ENCODE measurements at regions not wholly inside any gene's neighbourhood (a gene's known extent, or its start where the extent isn't known, plus 50 kb on each side); places are given as distances from the start of the nearest gene placed in this dataset.

- DNase-seq: peak; percentile 62 to 75
- intact Hi-C loops (cut with DNase I): no loop called here
- ATAC-seq: peak; percentile 79 to 90 (median 82)
Measured at GRCh38 chr18:45449418-45450227, 165.7 kb upstream of the SLC14A2 start.

DNA sequence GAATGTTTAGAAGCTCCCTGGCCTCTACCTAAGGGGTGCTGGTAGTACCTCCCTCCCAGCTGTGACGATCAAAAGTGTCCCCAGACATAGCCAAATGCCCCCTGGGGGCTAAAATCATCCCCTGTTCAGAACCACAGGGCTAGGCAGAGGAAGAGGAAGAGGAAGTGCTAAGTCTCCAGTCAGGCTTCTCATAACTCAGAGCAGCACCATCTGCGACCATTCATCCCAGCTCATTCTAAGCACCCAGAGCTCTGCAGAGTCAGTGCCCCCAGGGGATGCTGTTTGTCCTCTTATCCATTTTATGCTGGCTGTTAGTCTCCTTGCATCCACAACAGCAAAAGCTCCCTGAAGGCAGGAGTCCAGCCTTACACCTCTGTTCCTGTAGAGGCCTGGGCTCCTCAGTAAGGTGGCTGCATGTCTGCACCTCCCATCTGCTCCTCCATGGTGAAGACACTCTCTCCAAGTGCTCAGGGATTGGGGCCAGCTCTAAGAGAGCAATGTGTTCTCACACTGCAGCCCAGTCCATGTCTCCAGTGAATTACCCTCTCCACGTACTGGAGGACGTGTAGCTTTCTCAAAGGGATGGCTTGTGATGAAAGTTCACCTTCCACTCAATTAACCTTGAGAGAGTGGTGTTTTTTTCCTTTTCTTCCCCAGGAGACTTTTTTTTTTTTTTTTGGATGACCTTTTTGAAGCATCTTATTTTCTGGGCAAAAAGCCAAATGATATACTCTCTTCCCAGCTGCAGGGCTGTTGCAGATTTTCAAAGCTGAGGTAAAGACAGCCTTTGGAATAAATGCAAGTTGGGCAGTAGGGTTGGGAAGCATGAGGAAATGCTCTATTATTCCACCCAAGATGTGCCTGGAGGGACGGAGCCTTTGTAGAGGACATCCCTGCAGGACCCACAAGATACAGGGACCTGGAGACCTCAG, 158.9 kb upstream of the SLC14A2 start:
- DNase-seq (peak; percentile 19 to 54), ATAC-seq (peak in 2 of 4 donors; percentile 50 to 66)
- Histone ChIP-seq H3K4me3 (no peak overlapping the region), H3K27me3 (ENCODE audit: insufficient read depth in 3 of 3, low read length in 2 of 3) (no peaks in the 10 kb centered on the region), H3K9me3 (no peaks in the 10 kb centered on the region), H3K27ac (no peak overlapping the region), H3K36me3 (ENCODE audit: insufficient read depth in 1 of 2, low read depth in 1 of 2) (no peaks in the 10 kb centered on the region), H3K4me1 (no peaks in the 10 kb centered on the region)
- WGBS, 3 donors: 59 to 75% (median 68%) methylated on average over 5 of the region's 5 CpGs
- no peak for TF ChIP-seq CTCF (IDR thresholded peaks at IDR 0.05)
- intact Hi-C loops (cut with DNase I): no loop called here

More at GRCh38 chr18:45449418-45450227, 165.7 kb upstream of the SLC14A2 start:
- no peak for TF ChIP-seq CTCF (IDR thresholded peaks at IDR 0.05)
- whole genome bisulfite sequencing, 3 donors: 42 to 46% (median 46%) methylated on average over 10 of the region's 10 CpGs
- Histone ChIP-seq H3K27me3 (ENCODE audit: insufficient read depth in 3 of 3, low read length in 2 of 3) (no peaks in the 10 kb centered on the region), H3K4me3 (no peak overlapping the region), H3K9me3 (no peaks in the 10 kb centered on the region), H3K36me3 (ENCODE audit: insufficient read depth in 1 of 2, low read depth in 1 of 2) (no peaks in the 10 kb centered on the region), H3K4me1 (peaks cover 6% of the 10 kb centered on the region), H3K27ac (peak overlapping the region; percentile 23)

GRCh38 chr18:45458033-45458432, 157.2 kb upstream of the SLC14A2 start:
- DNase-seq (no peak), ATAC-seq (no peak)
- 57 to 89% (median 76%) methylated on average over 1 of the region's 1 CpG for WGBS, 3 donors
- Histone ChIP-seq H3K9me3 (no peaks in the 10 kb centered on the region), H3K4me3 (no peak overlapping the region), H3K27me3 (ENCODE audit: insufficient read depth in 3 of 3, low read length in 2 of 3) (no peaks in the 10 kb centered on the region), H3K4me1 (no peaks in the 10 kb centered on the region), H3K36me3 (ENCODE audit: insufficient read depth in 1 of 2, low read depth in 1 of 2) (no peaks in the 10 kb centered on the region), H3K27ac (no peak overlapping the region)
- TF ChIP-seq CTCF (IDR thresholded peaks at IDR 0.05): no peak
- intact Hi-C loops (cut with DNase I): no loop called here

GRCh38 chr18:45462179-45462578, 153.1 kb upstream of the SLC14A2 start:
- WGBS, 3 donors: 71 to 82% (median 79%) methylated on average over 5 of the region's 5 CpGs
- intact Hi-C loops (cut with DNase I): loop anchor here in 1 of 2 donors (10.0 kb wide), 1 partner anchor 57 kb away; no protein-coding TSS in a partner anchor

More at GRCh38 chr18:45462179-45462578, 153.1 kb upstream of the SLC14A2 start:
- DNase-seq: no peak
- Histone ChIP-seq H3K9me3 (no peaks in the 10 kb centered on the region), H3K27ac (no peak overlapping the region), H3K4me1 (no peaks in the 10 kb centered on the region), H3K36me3 (ENCODE audit: insufficient read depth in 1 of 2, low read depth in 1 of 2) (no peaks in the 10 kb centered on the region), H3K4me3 (no peak overlapping the region), H3K27me3 (ENCODE audit: insufficient read depth in 3 of 3, low read length in 2 of 3) (no peaks in the 10 kb centered on the region)
- TF ChIP-seq CTCF (IDR thresholded peaks at IDR 0.05): no peak
- ATAC-seq: no peak
